HepG2 (cell line): ENCODE measurements at regions not wholly inside any gene's neighbourhood (a gene's known extent, or its start where the extent isn't known, plus 50 kb on each side); places are given as distances from the start of the nearest gene placed in this dataset.

Source experiments
- CREM ChIP-seq, 2 experiments: sonication (generic) in 1 of 2; formaldehyde crosslinking in 1 of 2; IDR thresholded peaks; 2 replicates each; pipeline versions ENCODE4 v1.4.0 to v1.6.1; 2016 to 2020; ENCODE audit warnings: antibody characterized with exemption in 1 of 2, mild to moderate bottlenecking in 1 of 2, missing genetic modification reagents in 1 of 2
- POLR2AphosphoS2 ChIP-seq: IDR thresholded peaks from 2 replicates; pipeline ENCODE4 v1.6.1; 2011; ENCODE audit warnings: low read depth, low read length, improper control_type of control experiment
- SNAPC4 ChIP-seq: sonication (generic); formaldehyde crosslinking; IDR thresholded peaks from 2 replicates; pipeline ENCODE4 v1.4.0; 2020; ENCODE audit warnings: mild to moderate bottlenecking, missing genetic modification reagents
- TCF7L2 ChIP-seq: IDR thresholded peaks from 2 replicates; pipeline ENCODE4 v1.6.1; 2011; ENCODE audit warnings: mild to moderate bottlenecking, low read depth, low read length, moderate library complexity
- TRIM24 ChIP-seq: sonication (generic); formaldehyde crosslinking; IDR thresholded peaks from 2 replicates; pipeline ENCODE4 v1.8.0; 2022; ENCODE audit warnings: mild to moderate bottlenecking, missing genetic modification reagents
- TF ChIP-seq, protein P1 (sequence below): sonication (generic); formaldehyde crosslinking; IDR thresholded peaks from 2 replicates; pipeline ENCODE4 v1.5.0; 2020; ENCODE audit warnings: mild to moderate bottlenecking, missing genetic modification reagents, moderate library complexity

DNA sequence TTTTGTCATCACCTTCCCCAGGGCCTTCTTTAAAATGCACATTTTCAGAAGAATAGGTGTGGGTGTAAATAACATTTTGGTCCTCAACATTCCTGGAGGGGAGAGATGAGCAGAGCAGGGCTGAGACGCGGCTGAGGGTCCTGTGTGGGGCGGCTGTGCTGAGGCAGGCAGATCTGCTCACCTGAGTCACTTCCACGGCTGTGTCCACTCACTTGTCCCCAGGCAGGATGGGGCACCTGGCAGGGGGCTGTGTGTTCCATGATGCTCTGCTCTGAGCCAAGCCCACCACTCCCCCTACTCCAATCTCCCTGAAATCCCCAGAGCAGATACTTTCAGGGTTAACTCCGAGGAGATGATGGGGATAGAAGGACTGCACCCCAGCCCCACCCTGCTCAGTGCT is 93.8 kb downstream of the GLRX3 start:
- TF ChIP-seq SNAPC4 (no peak), TRIM24 (CRISPR knock-in tag) (no peak), TCF7L2 (no peak), CREM (IDR thresholded peaks at IDR 0.05) (no peak), CREM (CRISPR knock-in tag; IDR thresholded peaks at IDR 0.05) (no peak), POLR2AphosphoS2 (no peak)
- TF ChIP-seq, protein P1, sequence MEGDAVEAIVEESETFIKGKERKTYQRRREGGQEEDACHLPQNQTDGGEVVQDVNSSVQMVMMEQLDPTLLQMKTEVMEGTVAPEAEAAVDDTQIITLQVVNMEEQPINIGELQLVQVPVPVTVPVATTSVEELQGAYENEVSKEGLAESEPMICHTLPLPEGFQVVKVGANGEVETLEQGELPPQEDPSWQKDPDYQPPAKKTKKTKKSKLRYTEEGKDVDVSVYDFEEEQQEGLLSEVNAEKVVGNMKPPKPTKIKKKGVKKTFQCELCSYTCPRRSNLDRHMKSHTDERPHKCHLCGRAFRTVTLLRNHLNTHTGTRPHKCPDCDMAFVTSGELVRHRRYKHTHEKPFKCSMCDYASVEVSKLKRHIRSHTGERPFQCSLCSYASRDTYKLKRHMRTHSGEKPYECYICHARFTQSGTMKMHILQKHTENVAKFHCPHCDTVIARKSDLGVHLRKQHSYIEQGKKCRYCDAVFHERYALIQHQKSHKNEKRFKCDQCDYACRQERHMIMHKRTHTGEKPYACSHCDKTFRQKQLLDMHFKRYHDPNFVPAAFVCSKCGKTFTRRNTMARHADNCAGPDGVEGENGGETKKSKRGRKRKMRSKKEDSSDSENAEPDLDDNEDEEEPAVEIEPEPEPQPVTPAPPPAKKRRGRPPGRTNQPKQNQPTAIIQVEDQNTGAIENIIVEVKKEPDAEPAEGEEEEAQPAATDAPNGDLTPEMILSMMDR (CRISPR knock-in tag): no peak
